ENCODE measurements at regions not wholly inside any gene's neighbourhood (a gene's known extent, or its start where the extent isn't known, plus 50 kb on each side); places are given as distances from the start of the nearest gene placed in this dataset.

DNA sequence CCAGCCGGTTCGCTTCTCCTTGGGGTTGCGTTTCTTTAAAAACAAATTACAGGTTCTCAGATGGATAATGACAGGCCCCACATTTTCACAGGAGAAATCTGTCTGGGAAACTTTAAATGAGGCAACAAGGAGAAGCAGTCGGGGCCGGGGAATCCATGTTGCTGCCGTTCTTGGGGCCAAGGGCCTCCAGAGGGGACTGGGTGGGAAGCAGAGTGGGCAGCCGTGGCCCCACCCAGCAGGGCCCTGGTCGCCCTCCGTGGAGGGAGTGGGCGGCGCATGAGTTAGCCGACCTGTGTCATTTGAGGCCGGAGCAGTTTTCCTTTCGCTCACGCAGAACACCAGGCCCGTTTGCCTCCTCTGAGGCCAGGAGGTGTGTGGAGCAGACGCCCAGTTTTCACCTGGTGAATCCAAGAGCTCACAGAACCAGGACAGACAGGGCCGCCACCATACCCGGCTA, 207.7 kb upstream of the CIBAR2 start:
- no peak for DNase-seq (ENCODE audit: low read depth in 1 of 2, low spot score in 1 of 2)
- no peak for TF ChIP-seq JUND (IDR thresholded peaks at IDR 0.05; ENCODE audit: low read depth)
- in situ Hi-C loops (cut with HindIII; ENCODE audit: low pct_unique_long_range_greater_than_20kb, low sequenced_read_pairs) = no loop called here

DNA sequence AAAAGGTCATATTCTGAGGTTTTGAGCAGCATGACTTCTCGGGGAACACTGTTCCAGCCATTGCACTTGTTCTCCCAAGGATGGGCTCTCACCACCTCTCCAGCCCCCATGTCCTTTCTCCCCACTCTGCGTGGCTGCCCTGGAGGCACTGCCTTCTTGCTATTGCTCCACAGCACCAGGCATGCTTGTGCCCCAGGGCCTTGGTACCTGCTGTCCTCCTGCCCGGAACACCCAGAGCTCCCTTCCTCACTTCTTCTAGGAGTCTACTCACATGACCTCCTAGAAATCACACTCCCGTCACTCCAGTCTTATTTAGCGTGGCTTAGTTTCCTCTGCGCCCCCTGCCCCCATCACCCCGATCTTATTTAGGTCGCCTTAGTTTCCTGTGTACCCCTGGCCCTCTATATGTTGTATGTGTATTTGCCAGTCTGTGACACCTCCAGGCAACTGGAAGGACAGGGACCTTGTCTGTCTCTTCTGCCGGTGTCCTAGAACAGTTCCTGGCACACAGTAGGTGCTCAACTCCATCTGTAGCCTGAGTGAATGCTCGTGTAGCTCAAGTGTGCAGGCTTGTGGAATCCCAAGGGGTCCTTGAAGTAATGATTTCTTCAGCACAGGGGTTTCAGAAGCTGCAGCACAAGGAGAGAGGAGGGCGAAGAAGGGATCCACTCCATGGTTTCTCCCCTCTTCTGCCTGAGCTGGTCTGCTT, 208.6 kb upstream of the CIBAR2 start:
- TF ChIP-seq JUND (IDR thresholded peaks at IDR 0.05; ENCODE audit: low read depth) = no peak
- in situ Hi-C loops (cut with HindIII; ENCODE audit: low pct_unique_long_range_greater_than_20kb, low sequenced_read_pairs) = no loop called here
- DNase-seq (ENCODE audit: low read depth in 1 of 2, low spot score in 1 of 2) = no peak

DNA sequence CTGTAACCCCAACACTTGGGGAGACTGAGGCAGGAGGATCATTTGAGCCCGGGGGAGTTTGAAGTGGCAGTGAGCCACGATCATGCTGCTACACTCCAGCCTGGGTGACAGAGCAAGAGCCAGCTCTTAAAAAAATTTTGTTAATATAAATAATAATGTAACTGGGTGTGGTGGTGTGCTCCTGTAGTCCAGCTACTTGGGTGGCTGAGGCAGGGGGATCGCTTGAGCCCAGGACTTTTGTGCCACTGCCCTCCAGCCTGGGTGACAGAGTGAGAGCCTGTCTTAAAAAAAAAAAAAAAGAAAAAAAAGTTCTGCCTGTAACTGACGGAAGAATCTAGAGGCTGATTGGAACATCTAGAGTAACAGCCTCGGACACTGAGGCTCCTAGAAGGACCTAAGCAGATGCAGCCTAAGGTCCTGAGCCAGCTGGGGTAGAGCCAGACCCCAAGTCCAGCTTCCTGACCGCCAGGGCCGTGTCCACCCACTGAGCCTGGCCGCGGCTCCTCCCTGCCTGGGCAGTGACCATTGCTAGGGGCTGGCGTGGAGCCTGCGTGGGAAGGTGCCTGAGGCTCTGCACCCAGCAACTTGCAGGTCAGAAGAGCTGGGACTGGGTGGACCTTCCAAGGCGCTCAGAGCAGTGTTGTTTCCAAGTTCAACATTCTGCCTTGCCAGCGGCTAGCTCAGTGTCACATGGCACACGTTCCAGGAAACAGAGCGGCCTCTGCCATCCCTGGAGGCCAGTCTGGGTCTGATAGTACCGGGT, 209.4 kb upstream of the CIBAR2 start:
- TF ChIP-seq JUND (IDR thresholded peaks at IDR 0.05; ENCODE audit: low read depth) = no peak
- in situ Hi-C loops (cut with HindIII; ENCODE audit: low pct_unique_long_range_greater_than_20kb, low sequenced_read_pairs) = no loop called here
- DNase-seq (ENCODE audit: low read depth in 1 of 2, low spot score in 1 of 2) = peak; percentile 74 to 99

DNA sequence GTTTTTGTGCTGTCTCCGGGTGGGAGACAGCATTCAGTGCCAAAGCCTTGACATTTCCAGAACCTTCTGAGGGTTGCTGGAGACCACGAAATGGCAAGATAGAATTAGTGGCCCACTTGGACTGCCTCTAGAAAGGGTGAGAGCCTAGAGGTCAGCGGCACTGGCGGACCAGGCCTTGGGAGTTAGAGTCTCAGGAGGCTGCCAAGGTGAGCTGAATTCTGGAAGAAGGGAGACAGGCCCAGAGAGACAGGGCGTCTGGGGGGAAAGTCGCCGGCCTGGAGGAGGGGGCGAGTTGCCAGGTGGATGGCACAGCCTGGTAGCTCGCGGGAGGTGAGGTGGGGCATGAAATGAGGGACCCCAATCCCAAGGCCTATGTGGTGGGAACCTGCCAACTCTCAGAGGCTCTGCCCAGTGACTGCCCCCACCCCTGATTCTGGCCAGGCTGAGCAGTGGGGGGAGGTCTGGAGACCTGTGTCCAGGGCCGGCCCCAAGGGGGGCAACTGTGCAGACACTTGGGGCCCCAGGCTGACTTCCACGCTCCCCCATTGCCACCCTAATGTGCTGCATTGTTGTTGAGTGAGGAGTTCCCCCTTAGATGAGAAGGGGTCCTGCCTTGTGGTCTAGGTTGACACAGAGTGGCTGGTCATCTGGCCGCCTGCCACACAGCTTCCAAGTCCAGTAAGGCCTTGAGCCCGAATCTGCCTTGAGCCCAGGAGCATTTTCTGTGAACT, 211.1 kb upstream of the CIBAR2 start:
- no peak for DNase-seq (ENCODE audit: low read depth in 1 of 2, low spot score in 1 of 2)
- TF ChIP-seq JUND (IDR thresholded peaks at IDR 0.05; ENCODE audit: low read depth) = no peak
- in situ Hi-C loops (cut with HindIII; ENCODE audit: low pct_unique_long_range_greater_than_20kb, low sequenced_read_pairs) = no loop called here

DNA sequence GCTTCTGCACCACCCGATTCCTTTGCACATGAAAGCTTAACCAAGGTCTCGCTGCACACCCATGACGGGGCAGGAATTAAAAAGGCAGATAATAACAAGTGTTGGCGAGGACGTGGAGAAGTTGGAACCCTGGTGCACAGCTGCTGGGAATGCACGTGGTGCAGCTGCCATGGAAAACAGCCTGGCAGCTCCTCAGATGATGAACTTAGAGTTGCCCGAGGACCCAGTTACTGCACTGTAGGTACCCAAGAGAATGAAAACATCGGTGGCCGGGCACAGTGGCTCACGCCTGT, 211.6 kb upstream of the CIBAR2 start:
- TF ChIP-seq JUND (IDR thresholded peaks at IDR 0.05; ENCODE audit: low read depth) = no peak
- DNase-seq (ENCODE audit: low read depth in 1 of 2, low spot score in 1 of 2) = no peak
- in situ Hi-C loops (cut with HindIII; ENCODE audit: low pct_unique_long_range_greater_than_20kb, low sequenced_read_pairs) = no loop called here

DNA sequence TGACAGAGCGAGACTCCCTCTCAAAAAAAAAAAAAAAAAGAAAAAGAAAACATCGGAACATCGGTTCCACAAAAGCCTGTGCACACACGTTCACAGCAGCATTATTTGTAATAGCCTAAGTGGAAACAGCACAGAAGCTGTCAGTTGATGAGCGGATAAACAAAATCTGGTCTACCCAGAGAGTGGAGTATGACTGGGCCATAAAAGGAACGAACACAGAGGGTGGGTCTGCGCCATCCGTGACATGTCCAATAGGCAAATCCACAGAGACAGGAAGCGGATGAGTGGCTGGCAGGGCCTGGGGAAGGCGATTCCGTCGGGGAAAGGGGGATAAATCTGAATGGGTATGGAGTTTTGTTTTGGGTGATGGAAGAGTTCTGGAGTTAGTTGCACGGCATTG, 212.2 kb upstream of the CIBAR2 start:
- no peak for DNase-seq (ENCODE audit: low read depth in 1 of 2, low spot score in 1 of 2)
- TF ChIP-seq JUND (IDR thresholded peaks at IDR 0.05; ENCODE audit: low read depth) = no peak
- in situ Hi-C loops (cut with HindIII; ENCODE audit: low pct_unique_long_range_greater_than_20kb, low sequenced_read_pairs) = no loop called here

DNA sequence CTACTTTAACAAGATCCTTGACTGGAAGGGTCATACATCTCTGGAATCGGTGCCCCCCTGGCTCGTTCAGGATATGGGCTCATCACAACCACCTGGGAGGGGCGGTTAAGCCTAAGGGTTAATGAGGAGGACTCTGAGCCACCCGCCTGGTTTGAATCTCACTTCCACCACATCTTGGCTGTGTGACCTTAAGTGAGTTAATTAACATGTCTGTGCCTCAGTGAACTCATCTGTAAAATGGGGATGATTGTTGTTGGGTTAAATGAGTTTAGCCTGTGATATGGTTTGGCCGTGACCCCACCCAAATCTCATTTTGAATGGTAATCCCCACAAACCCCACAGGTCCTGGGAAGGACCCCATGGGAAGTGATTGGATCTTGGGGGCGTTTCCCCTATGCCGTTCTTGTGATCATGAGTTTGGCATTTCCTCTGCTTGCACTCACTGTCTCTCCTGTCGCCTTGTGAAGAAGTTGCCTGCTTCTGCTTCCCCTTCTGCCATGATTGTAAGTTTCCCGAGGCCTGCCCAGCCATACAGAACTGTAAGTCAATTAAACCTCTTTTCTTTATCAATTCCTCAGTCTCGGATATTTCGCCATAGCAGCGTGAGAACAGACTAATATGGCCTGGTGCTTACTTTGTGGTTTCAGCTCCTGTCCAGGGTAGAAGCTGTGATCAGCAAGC, 214.0 kb upstream of the CIBAR2 start:
- in situ Hi-C loops (cut with HindIII; ENCODE audit: low pct_unique_long_range_greater_than_20kb, low sequenced_read_pairs) = no loop called here
- TF ChIP-seq JUND (IDR thresholded peaks at IDR 0.05; ENCODE audit: low read depth) = no peak
- DNase-seq (ENCODE audit: low read depth in 1 of 2, low spot score in 1 of 2) = no peak

DNA sequence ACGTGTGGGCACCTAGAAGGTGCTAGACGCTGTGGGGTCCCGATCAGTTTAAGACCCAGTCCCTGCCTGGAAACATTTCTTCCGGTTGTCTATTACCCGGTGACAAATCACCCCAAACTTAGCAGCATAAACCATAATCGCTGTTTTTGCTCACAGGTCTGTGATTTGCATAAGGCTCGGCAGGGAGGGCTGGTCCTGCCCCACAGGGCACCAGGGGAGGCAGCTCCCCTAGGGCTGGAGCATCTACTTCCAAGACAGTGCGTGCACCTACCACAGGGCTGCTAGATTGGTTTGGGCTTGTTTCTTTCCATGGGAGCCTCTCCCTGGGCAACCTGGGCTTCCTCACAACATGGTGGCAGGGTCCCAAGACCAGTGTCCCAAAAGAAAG, 214.5 kb upstream of the CIBAR2 start:
- no peak for DNase-seq (ENCODE audit: low read depth in 1 of 2, low spot score in 1 of 2)
- in situ Hi-C loops (cut with HindIII; ENCODE audit: low pct_unique_long_range_greater_than_20kb, low sequenced_read_pairs) = no loop called here
- TF ChIP-seq JUND (IDR thresholded peaks at IDR 0.05; ENCODE audit: low read depth) = no peak

DNA sequence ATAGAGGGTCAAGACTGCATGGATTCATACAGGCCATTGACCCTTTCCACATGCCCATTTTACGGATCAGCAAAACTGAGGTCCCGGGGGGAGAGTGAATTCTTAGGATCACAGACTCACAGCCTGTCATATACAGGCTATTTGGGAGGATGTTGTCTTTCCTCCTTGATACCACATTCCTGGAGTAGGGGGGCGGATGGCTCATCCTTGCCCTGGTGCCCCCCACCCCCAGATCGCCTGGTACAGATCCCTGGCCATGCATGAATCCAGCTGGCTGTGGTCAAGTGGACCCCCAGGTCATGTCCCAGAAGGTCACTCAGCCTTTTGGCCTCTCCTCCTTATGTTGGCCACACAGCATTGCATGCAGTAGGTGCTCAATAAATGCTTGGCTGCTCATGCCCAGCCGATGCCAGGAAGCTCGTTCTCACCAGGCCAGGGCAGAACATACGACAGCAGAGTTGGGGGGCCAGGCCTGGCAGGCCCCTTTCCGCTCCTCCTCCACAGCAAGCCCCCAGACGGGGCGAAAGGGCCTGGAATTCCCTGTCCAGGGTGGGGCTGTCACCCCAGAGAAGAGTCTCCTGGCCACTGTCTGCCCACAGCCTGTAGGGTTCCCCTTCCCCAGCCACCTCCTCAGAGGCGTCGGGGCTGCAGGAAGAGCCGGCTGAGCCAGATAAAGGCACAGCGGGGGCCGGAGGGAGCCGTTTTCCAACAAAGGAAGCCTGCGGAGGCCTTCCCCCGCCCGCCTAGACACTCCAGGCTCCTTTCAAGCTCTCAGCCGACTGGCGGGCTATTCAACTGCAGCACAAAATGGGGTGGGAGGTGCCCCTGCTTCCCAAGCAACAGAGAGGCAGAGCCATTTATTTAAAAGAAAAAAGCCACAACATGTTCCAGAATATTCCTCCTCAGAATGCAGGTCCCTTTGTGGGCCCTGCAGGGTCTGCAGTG, 215.7 kb upstream of the CIBAR2 start:
- in situ Hi-C loops (cut with HindIII; ENCODE audit: low pct_unique_long_range_greater_than_20kb, low sequenced_read_pairs) = no loop called here
- DNase-seq (ENCODE audit: low read depth in 1 of 2, low spot score in 1 of 2) = no peak

DNA sequence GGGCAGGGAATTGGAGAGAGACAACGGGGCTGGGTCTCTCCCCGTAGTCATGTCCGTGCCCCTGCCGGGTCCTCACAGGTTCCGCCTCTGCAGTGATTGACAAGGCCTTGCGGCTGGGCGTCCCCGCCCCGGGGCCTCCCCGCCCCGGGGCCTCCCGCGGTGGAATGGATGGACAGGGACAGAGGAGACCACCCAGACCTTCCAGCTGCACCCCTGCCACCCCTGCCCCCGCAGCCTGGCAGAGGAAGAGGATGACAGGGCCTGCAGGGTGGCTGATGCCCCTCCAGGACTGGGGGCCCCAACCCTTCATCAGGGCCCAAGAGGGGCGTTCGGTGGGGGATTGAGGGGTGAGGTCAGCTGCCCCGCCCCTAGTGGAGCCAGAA, 216.4 kb upstream of the CIBAR2 start:
- no peak for TF ChIP-seq JUND (IDR thresholded peaks at IDR 0.05; ENCODE audit: low read depth)
- in situ Hi-C loops (cut with HindIII; ENCODE audit: low pct_unique_long_range_greater_than_20kb, low sequenced_read_pairs) = no loop called here
- no peak for DNase-seq (ENCODE audit: low read depth in 1 of 2, low spot score in 1 of 2)

More for the DNA sequence above, 215.7 kb upstream of the CIBAR2 start:
- TF ChIP-seq JUND (IDR thresholded peaks at IDR 0.05; ENCODE audit: low read depth) = no peak

DNA sequence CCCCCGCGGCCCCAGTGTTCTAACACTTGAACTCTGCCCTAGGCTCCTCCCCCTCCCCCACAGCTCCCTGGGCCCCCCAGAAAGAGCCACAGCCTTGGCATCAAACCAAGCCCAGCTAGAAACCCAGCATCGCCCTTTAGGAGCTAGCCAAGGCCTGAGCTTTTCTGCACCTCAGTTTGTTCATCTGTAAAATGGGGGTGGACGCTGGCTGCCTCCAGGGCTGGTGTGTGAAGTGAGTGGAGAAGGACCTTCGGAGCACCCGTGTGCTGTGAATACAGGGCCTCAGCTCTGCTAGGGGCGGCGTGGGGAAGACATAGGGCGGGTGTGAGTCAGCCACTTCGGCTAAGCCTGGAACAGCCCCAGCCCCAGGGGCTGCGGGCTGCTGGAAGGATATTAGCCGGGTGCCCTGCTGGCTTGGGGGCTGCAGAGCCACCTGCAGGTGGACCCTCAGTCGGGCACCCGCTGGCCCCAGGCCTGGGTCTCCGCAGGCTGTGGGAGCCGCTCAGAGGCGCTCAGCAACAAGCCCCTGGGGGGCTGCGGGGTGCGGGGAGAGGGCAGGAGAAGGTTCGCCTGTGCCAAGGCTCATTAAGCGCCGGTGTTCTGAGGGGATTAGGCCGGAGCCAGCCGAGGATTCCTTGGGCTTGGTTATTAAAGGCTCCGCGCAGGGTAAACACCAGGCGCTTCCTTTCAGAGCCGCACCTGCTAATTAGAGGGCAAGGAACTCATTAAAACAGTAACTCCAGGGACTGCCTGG, 217.0 kb upstream of the CIBAR2 start:
- DNase-seq (ENCODE audit: low read depth in 1 of 2, low spot score in 1 of 2) = no peak
- in situ Hi-C loops (cut with HindIII; ENCODE audit: low pct_unique_long_range_greater_than_20kb, low sequenced_read_pairs) = no loop called here
- no peak for TF ChIP-seq JUND (IDR thresholded peaks at IDR 0.05; ENCODE audit: low read depth)

All from T47D (cell line).